Cardiac fibroblast (primary cell): ENCODE measurements at regions not wholly inside any gene's neighbourhood (a gene's known extent, or its start where the extent isn't known, plus 50 kb on each side); places are given as distances from the start of the nearest gene placed in this dataset.

Experiments used
- DNase-seq, 2 donors: peaks; one replicate each; pipeline versions ENCODE4 v3.0.0 to v3.0.0-alpha.2; 2010; ENCODE audit warnings: low read depth in 2 of 2
- H3K4me3 ChIP-seq, 2 donors: replicated peaks in 1 of 2; 1 replicate in 1 of 2; 2 replicates in 1 of 2; pipeline ENCODE4 v1.5.1; 2011; ENCODE audit warnings: low read depth in 2 of 2, low read length in 2 of 2, mild to moderate bottlenecking in 2 of 2, moderate library complexity in 1 of 2
- TF ChIP-seq, protein P1 (sequence below): IDR thresholded peaks from one replicate; pipeline ENCODE4 v1.5.1; 2011; ENCODE audit warnings: low read depth, mild to moderate bottlenecking, low read length, inconsistent platforms

DNA sequence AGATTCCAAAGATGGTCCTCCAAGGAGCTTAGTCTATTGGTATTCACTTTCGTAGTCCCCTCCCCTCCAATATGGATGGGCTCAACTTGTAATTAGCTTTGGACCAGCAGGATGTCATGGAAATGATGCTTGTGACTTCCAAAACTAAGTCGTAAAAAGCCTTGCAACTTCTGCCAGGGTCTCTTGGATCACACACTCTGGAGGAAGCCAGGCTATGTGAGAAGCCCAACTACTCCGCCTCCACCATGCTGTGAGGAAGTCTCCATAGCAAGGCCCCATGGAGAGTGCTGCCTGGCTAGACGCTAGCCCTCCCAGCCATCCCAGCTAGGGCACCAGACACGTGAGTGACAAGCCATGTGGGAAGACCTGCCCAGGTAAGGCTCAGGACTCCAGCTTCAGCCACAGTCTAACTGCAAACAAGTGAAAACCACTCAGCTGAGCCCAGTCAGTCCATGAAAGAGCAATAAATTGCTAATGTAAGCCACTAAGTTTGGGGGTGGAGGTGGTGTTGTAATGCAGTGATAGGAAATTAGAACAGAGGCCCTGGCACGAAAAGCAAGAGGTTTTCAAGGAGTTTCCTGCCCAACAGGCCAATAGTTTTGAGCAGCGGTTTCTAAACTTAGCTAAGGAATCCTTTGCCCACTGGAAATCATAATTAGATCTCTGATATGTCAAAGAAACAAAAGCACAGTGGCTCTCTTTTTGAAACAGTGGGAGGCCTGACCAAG is 77.5 kb upstream of the GLI2 start:
- TF ChIP-seq, protein P1, sequence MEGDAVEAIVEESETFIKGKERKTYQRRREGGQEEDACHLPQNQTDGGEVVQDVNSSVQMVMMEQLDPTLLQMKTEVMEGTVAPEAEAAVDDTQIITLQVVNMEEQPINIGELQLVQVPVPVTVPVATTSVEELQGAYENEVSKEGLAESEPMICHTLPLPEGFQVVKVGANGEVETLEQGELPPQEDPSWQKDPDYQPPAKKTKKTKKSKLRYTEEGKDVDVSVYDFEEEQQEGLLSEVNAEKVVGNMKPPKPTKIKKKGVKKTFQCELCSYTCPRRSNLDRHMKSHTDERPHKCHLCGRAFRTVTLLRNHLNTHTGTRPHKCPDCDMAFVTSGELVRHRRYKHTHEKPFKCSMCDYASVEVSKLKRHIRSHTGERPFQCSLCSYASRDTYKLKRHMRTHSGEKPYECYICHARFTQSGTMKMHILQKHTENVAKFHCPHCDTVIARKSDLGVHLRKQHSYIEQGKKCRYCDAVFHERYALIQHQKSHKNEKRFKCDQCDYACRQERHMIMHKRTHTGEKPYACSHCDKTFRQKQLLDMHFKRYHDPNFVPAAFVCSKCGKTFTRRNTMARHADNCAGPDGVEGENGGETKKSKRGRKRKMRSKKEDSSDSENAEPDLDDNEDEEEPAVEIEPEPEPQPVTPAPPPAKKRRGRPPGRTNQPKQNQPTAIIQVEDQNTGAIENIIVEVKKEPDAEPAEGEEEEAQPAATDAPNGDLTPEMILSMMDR = no peak
- peak in 1 of 2 donors; percentile 65 for DNase-seq
- no peak overlapping the region for H3K4me3 ChIP-seq

- TF ChIP-seq, protein P1 = no peak
Measured at GRCh38 chr2:120658770-120659158, 76.9 kb upstream of the GLI2 start.

DNA sequence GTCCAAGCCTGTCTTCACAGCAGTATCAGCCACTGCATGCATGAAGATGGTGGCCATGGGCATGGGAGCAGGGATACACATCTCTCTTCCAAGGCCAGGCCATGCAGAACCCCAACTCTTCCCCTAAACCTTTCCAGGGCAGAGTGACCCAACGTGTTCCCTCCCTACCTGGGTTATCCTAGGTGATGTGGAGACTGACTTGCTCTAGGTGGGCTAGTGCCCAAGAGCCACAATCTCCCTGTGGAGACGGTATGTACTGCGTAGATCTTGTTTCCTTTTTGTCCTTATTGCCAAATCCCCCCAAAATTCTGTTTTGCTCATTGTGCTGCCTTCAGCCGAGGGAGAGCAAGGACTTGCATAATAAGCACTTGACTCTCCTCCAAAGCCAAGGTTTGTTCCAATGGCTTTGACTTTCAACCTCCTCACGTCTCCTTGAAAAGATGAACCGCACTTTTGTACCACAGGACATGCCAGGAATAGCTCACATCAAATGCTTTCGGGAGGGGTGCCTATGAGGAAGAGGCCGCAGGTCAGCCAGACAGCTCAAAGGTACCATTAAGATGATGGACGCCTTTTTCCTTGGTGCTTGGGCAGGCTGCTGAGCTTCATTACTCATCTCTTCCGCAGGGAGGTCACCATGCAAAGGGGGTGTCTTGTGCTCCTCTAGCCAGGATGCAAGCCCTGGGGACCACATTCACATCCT is 76.2 kb upstream of the GLI2 start:
- DNase-seq = no peak
- TF ChIP-seq, protein P1 = no peak
- H3K4me3 ChIP-seq = no peak overlapping the region

More at GRCh38 chr2:120658770-120659158, 76.9 kb upstream of the GLI2 start:
- no peak for DNase-seq
- no peak overlapping the region for H3K4me3 ChIP-seq

DNA sequence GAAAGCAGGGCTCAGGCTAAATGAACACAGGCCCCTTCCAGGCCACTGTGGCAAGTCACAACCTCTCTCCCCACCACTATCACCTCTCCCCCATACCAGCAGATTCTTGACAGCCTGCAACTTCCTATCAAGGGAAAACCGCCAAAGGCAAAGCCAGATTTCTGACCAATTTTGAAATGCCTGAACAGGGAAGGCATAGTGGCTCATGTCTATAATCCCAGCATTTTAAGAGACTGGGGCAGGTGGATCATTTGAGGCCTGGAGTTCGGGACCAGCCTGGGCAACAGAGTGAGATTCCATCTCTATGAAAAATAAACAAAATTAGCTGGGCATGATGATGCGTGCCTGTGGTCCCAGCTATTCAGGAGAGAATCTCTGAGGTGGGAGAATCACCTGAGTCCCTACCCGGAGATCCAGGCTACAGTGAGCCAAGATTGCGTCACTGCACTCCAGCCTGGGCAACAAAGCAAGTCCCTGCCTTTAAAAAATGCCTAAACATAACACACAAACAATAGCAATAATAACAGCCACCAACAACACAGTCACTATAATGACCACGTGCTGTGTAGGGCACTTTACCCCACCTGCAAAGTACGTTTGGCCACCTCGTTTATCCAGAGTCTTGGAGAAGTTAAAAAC is 75.5 kb upstream of the GLI2 start:
- TF ChIP-seq, protein P1 = no peak
- no peak overlapping the region for H3K4me3 ChIP-seq
- DNase-seq = no peak

DNA sequence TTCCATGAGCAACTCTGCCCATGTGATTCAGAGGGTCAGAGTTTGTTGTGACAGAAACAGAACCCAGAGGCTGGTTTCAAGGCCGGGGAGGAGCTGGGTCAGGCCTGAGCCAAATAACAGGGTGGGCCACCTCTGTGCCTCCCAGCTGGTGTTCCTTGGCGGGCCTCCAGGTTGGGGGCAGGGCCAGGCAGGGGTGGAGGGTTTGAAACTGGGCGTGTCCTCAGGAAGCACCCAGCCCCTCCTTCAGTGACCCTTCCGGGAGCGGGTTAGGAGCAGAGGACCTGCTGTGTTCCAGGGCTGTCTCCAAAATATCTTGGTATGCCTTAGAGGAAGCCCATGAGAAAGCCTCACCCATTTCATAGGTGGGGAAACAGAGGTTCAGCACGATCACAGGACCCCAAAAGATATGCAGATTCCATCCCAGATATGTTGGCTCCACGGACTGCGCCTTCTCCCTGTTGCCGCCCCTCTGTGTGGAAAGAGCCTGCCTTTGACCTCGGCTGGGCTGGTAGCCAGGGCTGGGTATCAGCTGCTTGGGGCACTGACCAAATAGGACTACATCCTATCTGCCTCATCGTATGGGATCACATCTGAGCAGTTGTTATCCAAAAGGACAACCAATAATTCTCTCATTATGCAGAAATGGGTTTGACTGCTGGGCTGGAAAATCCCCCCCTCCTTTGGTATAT is 74.8 kb upstream of the GLI2 start:
- no peak for DNase-seq
- H3K4me3 ChIP-seq = no peak overlapping the region
- TF ChIP-seq, protein P1 = no peak

DNA sequence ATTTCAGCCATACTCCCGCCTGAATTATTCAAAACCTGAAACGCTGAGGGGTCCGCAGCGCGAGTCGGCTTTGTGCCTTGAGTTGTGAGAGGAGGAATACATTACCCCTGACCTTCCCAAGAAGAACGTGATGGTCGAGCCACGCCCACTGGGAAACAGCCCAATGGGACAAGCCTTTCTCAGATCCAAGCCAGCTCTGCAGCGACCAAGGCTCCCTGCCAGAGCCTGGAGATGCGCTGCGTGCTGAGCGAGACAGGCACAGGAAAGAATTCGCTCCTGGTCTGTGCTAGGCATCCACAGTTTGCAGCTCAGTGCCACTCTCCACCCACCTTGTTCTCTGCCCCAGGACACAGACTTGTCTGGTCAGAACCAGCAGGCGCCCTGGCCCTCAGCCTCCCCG is 74.1 kb upstream of the GLI2 start:
- peak in 1 of 2 donors; percentile 35 for DNase-seq
- TF ChIP-seq, protein P1 = no peak
- no peak overlapping the region for H3K4me3 ChIP-seq
